ENCODE measurements at regions not wholly inside any gene's neighbourhood (a gene's known extent, or its start where the extent isn't known, plus 50 kb on each side); places are given as distances from the start of the nearest gene placed in this dataset.

DNA sequence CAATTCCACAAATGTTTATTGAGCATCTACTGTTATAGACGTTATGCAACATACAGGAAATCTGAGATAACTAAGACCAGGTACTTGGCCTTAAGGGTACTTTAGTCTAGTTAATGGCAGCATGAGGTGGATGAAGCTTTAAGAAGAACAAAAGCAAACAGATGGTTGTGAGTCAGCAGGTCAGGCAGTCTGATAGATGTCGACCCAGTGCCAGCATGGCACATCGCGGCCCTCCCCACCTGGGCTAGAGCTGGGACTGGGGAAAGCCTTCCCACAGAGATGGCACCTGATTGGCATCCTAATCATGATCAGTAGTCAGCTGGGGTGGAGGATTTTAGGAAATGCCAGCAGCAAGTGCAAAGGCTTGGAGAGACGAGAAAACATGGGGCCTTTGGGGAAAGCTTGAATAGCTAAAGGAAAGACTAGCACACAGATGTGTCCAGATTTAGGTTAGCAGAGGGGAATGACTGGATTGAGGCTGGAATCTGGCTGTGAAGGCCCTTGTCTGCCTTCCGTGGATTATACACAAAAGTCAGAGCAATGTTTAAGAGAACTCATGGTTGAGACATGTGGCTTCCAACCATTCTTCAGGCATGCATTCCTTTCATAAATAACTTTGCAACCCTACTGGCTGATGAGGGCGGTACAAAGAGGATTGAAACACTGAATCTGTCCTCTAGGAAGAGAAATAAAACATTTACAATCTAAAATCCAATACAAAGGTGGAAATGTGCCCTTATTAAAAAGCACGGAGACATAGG, 395.4 kb upstream of the WWC1 start:
- TF ChIP-seq, protein P1, sequence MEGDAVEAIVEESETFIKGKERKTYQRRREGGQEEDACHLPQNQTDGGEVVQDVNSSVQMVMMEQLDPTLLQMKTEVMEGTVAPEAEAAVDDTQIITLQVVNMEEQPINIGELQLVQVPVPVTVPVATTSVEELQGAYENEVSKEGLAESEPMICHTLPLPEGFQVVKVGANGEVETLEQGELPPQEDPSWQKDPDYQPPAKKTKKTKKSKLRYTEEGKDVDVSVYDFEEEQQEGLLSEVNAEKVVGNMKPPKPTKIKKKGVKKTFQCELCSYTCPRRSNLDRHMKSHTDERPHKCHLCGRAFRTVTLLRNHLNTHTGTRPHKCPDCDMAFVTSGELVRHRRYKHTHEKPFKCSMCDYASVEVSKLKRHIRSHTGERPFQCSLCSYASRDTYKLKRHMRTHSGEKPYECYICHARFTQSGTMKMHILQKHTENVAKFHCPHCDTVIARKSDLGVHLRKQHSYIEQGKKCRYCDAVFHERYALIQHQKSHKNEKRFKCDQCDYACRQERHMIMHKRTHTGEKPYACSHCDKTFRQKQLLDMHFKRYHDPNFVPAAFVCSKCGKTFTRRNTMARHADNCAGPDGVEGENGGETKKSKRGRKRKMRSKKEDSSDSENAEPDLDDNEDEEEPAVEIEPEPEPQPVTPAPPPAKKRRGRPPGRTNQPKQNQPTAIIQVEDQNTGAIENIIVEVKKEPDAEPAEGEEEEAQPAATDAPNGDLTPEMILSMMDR (IDR thresholded peaks at IDR 0.05; ENCODE audit: low read depth, low read length, missing input control) = no peak
- TF ChIP-seq JUND (IDR thresholded peaks at IDR 0.05) = no peak
- TF ChIP-seq, protein P2, sequence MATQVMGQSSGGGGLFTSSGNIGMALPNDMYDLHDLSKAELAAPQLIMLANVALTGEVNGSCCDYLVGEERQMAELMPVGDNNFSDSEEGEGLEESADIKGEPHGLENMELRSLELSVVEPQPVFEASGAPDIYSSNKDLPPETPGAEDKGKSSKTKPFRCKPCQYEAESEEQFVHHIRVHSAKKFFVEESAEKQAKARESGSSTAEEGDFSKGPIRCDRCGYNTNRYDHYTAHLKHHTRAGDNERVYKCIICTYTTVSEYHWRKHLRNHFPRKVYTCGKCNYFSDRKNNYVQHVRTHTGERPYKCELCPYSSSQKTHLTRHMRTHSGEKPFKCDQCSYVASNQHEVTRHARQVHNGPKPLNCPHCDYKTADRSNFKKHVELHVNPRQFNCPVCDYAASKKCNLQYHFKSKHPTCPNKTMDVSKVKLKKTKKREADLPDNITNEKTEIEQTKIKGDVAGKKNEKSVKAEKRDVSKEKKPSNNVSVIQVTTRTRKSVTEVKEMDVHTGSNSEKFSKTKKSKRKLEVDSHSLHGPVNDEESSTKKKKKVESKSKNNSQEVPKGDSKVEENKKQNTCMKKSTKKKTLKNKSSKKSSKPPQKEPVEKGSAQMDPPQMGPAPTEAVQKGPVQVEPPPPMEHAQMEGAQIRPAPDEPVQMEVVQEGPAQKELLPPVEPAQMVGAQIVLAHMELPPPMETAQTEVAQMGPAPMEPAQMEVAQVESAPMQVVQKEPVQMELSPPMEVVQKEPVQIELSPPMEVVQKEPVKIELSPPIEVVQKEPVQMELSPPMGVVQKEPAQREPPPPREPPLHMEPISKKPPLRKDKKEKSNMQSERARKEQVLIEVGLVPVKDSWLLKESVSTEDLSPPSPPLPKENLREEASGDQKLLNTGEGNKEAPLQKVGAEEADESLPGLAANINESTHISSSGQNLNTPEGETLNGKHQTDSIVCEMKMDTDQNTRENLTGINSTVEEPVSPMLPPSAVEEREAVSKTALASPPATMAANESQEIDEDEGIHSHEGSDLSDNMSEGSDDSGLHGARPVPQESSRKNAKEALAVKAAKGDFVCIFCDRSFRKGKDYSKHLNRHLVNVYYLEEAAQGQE (IDR thresholded peaks at IDR 0.05) = no peak
- TF ChIP-seq RXRA (IDR thresholded peaks at IDR 0.05) = no peak
- TF ChIP-seq FOXA1 (IDR thresholded peaks at IDR 0.05) = no peak
- TF ChIP-seq, protein P3, sequence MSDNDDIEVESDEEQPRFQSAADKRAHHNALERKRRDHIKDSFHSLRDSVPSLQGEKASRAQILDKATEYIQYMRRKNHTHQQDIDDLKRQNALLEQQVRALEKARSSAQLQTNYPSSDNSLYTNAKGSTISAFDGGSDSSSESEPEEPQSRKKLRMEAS (IDR thresholded peaks at IDR 0.05) = no peak
- TF ChIP-seq YY1 (IDR thresholded peaks at IDR 0.05) = no peak
- no peak for TF ChIP-seq RAD21 (IDR thresholded peaks at IDR 0.05)
- TF ChIP-seq TAF1 (conservative IDR thresholded peaks at IDR 0.05) = no peak

Data from liver (tissue), 3 donors.